IMR-90 (cell line): ENCODE measurements at regions not wholly inside any gene's neighbourhood (a gene's known extent, or its start where the extent isn't known, plus 50 kb on each side); places are given as distances from the start of the nearest gene placed in this dataset.

Source experiments
- BHLHE40 ChIP-seq: fragments of 150-350 bp; IDR thresholded peaks from 2 replicates; pipeline ENCODE4 v1.6.1; 2016; ENCODE audit warnings: mild to moderate bottlenecking, low read depth, low read length
- FOS ChIP-seq: fragments of 150-350 bp; IDR thresholded peaks from 2 replicates; pipeline ENCODE4 v1.6.1; 2016; ENCODE audit warnings: low read depth, low read length
- MAFK ChIP-seq: IDR thresholded peaks from 2 replicates; pipeline ENCODE4 v1.6.1; 2012; ENCODE audit warnings: low read depth, low read length, improper control_type of control experiment
- MAZ ChIP-seq: IDR thresholded peaks from 2 replicates; pipeline ENCODE4 v1.6.1; 2012; ENCODE audit warnings: low read depth, mild to moderate bottlenecking, low read length, improper control_type of control experiment, moderate library complexity, borderline replicate concordance
- MXI1 ChIP-seq: IDR thresholded peaks from 2 replicates; pipeline ENCODE4 v1.6.1; 2012; ENCODE audit warnings: low read depth, mild to moderate bottlenecking, low read length, moderate library complexity, borderline replicate concordance
- POLR2A ChIP-seq: IDR thresholded peaks from 2 replicates; pipeline ENCODE4 v1.6.1; 2012; ENCODE audit warnings: mild to moderate bottlenecking, low read depth, low read length
- RAD21 ChIP-seq: IDR thresholded peaks from 2 replicates; pipeline ENCODE4 v1.6.1; 2012; ENCODE audit warnings: low read length, improper control_type of control experiment
- RCOR1 ChIP-seq: IDR thresholded peaks from 2 replicates; pipeline ENCODE4 v1.6.1; 2012; ENCODE audit warnings: mild to moderate bottlenecking, low read length, improper control_type of control experiment; ENCODE audit not compliant: insufficient replicate concordance
- SMC3 ChIP-seq: fragments of 150-350 bp; IDR thresholded peaks from 2 replicates; pipeline ENCODE4 v1.6.1; 2016; ENCODE audit warnings: low read depth, mild to moderate bottlenecking, antibody characterized with exemption, low read length, moderate library complexity
- TF ChIP-seq, protein P1 (sequence below): conservative IDR thresholded peaks from 2 replicates; pipeline ENCODE4 v1.5.1; 2012; ENCODE audit warnings: mild to moderate bottlenecking, low read depth, low read length, improper control_type of control experiment
- TF ChIP-seq, protein P2 (sequence below): fragments of 150-350 bp; IDR thresholded peaks from 2 replicates; pipeline ENCODE4 v1.6.1; 2016; ENCODE audit warnings: low read depth, mild to moderate bottlenecking, low read length, moderate library complexity, borderline replicate concordance
- TF ChIP-seq, protein P3 (sequence below): fragments of 150-350 bp; IDR thresholded peaks from 2 replicates; pipeline ENCODE4 v1.6.1; 2017; ENCODE audit warnings: mild to moderate bottlenecking, antibody characterized with exemption, low read length, low read depth

DNA sequence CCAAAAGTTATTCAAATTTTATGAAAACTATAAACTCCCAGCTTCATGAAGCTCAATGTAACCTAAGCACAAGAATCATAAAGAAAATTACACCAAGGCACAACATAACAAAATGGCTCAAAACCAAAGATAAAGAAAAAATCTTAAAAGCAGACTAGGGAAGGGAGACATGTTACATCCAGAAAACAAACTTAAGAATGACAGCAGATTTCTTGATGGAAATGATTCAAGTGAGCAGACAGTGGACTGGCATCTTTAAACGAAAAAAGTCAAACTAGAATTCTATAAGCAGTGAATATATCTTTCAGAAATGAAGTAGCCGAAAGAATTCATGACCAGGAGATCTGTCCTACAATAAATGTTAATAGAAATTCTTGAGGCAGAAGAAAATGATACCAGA lies 75.6 kb downstream of the SHANK2 start:
- TF ChIP-seq FOS (no peak), RCOR1 (no peak), POLR2A (no peak), MAFK (no peak), RAD21 (no peak), MXI1 (no peak), BHLHE40 (no peak), SMC3 (no peak), MAZ (no peak)
- TF ChIP-seq, protein P1, sequence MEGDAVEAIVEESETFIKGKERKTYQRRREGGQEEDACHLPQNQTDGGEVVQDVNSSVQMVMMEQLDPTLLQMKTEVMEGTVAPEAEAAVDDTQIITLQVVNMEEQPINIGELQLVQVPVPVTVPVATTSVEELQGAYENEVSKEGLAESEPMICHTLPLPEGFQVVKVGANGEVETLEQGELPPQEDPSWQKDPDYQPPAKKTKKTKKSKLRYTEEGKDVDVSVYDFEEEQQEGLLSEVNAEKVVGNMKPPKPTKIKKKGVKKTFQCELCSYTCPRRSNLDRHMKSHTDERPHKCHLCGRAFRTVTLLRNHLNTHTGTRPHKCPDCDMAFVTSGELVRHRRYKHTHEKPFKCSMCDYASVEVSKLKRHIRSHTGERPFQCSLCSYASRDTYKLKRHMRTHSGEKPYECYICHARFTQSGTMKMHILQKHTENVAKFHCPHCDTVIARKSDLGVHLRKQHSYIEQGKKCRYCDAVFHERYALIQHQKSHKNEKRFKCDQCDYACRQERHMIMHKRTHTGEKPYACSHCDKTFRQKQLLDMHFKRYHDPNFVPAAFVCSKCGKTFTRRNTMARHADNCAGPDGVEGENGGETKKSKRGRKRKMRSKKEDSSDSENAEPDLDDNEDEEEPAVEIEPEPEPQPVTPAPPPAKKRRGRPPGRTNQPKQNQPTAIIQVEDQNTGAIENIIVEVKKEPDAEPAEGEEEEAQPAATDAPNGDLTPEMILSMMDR, result no peak
- TF ChIP-seq, protein P2, sequence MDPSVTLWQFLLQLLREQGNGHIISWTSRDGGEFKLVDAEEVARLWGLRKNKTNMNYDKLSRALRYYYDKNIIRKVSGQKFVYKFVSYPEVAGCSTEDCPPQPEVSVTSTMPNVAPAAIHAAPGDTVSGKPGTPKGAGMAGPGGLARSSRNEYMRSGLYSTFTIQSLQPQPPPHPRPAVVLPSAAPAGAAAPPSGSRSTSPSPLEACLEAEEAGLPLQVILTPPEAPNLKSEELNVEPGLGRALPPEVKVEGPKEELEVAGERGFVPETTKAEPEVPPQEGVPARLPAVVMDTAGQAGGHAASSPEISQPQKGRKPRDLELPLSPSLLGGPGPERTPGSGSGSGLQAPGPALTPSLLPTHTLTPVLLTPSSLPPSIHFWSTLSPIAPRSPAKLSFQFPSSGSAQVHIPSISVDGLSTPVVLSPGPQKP, result no peak
- TF ChIP-seq, protein P3, sequence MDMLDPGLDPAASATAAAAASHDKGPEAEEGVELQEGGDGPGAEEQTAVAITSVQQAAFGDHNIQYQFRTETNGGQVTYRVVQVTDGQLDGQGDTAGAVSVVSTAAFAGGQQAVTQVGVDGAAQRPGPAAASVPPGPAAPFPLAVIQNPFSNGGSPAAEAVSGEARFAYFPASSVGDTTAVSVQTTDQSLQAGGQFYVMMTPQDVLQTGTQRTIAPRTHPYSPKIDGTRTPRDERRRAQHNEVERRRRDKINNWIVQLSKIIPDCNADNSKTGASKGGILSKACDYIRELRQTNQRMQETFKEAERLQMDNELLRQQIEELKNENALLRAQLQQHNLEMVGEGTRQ, result no peak
